IMR-90 (cell line): ENCODE measurements at regions not wholly inside any gene's neighbourhood (a gene's known extent, or its start where the extent isn't known, plus 50 kb on each side); places are given as distances from the start of the nearest gene placed in this dataset.

ENCODE experiments used
- ATAC-seq: fragments of 200-7000 bp; cut with Tn5 transposase; 2 replicates; pipeline ENCODE4 v1.9.1; 2020; ENCODE audit warnings: low read depth, mild to moderate bottlenecking, moderate library complexity
- BruUV-seq: library from RNA; stranded (reverse); fragments of 400-500 nt; replicated peaks from 2 replicates; lab custom pipeline; 2021; lab: Mats Ljungman, UMichigan
- CTCF ChIA-PET: fragments of 300-600 bp; formaldehyde crosslinking; extraction: SDS; loops from one replicate; lab custom pipeline; 2021; ENCODE audit warnings: antibody characterized with exemption; lab: Yijun Ruan, JAX
- POLR2A ChIA-PET: fragments of 300-600 bp; sonication (Branson Sonifier 250); formaldehyde crosslinking; loops from one replicate; lab custom pipeline; 2022; ENCODE audit warnings: antibody characterized with exemption; ENCODE audit not compliant: unreplicated experiment; lab: Charles Lee
- DNase-seq: peaks from one replicate; pipeline ENCODE4 v3.0.0; 2013
- H2AFZ ChIP-seq: replicated peaks from 2 replicates; pipeline ENCODE3; 2013; ENCODE audit warnings: low read length, mild to moderate bottlenecking; ENCODE audit not compliant: poor library complexity
- H2AK5ac ChIP-seq: 2 replicates; pipeline ENCODE4 v1.6.1; 2013; ENCODE audit warnings: low read depth, low read length, inconsistent platforms
- H2AK9ac ChIP-seq: replicated peaks from 2 replicates; pipeline ENCODE3; 2013; ENCODE audit warnings: mild to moderate bottlenecking, low read depth, low read length, moderate library complexity; ENCODE audit not compliant: poor library complexity
- H2BK120ac ChIP-seq: 2 replicates; pipeline ENCODE4 v1.6.1; 2013; ENCODE audit warnings: low read depth, low read length, inconsistent platforms
- H2BK15ac ChIP-seq: 3 replicates; pipeline ENCODE4 v1.6.1; 2013; ENCODE audit warnings: low read depth, low read length, inconsistent platforms
- H2BK20ac ChIP-seq: 2 replicates; pipeline ENCODE4 v1.6.1; 2013; ENCODE audit warnings: low read depth, mild to moderate bottlenecking, inconsistent platforms, low read length, moderate library complexity
- H2BK5ac ChIP-seq: 2 replicates; pipeline ENCODE4 v1.6.1; 2013; ENCODE audit warnings: mild to moderate bottlenecking, low read depth, low read length, inconsistent platforms; ENCODE audit not compliant: poor library complexity, severe bottlenecking
- H3K14ac ChIP-seq: replicated peaks from 2 replicates; pipeline ENCODE4 v1.6.1; 2013; ENCODE audit warnings: low read depth, low read length, inconsistent platforms
- H3K18ac ChIP-seq: 2 replicates; pipeline ENCODE4 v1.6.1; 2013; ENCODE audit warnings: low read depth, low read length, control low read depth
- H3K23ac ChIP-seq: 2 replicates; pipeline ENCODE4 v1.6.1; 2013; ENCODE audit warnings: low read depth, low read length, inconsistent platforms
- H3K27ac ChIP-seq: 2 replicates; pipeline ENCODE4 v1.5.1; 2013; ENCODE audit warnings: mild to moderate bottlenecking, control low read depth, low read length; ENCODE audit not compliant: insufficient read depth
- H3K27me3 ChIP-seq: 2 replicates; pipeline ENCODE4 v1.6.1; 2013; ENCODE audit warnings: low read length; ENCODE audit not compliant: control insufficient read depth, insufficient read depth
- H3K36me3 ChIP-seq: 2 replicates; pipeline ENCODE4 v1.6.1; 2013; ENCODE audit warnings: low read length, mixed read lengths; ENCODE audit not compliant: control insufficient read depth, insufficient read depth
- H3K4ac ChIP-seq: 2 replicates; pipeline ENCODE4 v1.6.1; 2013; ENCODE audit warnings: low read depth, low read length, inconsistent platforms
- H3K4me1 ChIP-seq: 2 replicates; pipeline ENCODE4 v1.6.1; 2013; ENCODE audit warnings: low read length, mixed read lengths; ENCODE audit not compliant: control insufficient read depth, insufficient read depth
- H3K4me2 ChIP-seq: 2 replicates; pipeline ENCODE4 v1.6.1; 2013; ENCODE audit warnings: low read depth, mild to moderate bottlenecking, control low read depth, low read length, moderate library complexity
- H3K4me3 ChIP-seq: 2 replicates; pipeline ENCODE4 v1.5.1; 2013; ENCODE audit warnings: low read depth, mild to moderate bottlenecking, control low read depth, low read length, moderate library complexity; ENCODE audit not compliant: insufficient read depth
- H3K56ac ChIP-seq: 2 replicates; pipeline ENCODE4 v1.6.1; 2013; ENCODE audit warnings: low read length, inconsistent platforms; ENCODE audit not compliant: insufficient read depth; ENCODE audit errors: extremely low read depth
- H3K79me1 ChIP-seq, 2 experiments: 2 replicates each; pipeline ENCODE4 v1.6.1; 2013; ENCODE audit warnings: low read length in 2 of 2, inconsistent platforms in 1 of 2, low read depth in 1 of 2
- H3K9ac ChIP-seq: 2 replicates; pipeline ENCODE4 v1.6.1; 2013; ENCODE audit warnings: low read depth, low read length, control low read depth
- H3K9me1 ChIP-seq: 2 replicates; pipeline ENCODE4 v1.6.1; 2013; ENCODE audit warnings: low read length, inconsistent platforms; ENCODE audit not compliant: insufficient read depth
- H3K9me3 ChIP-seq: 2 replicates; pipeline ENCODE4 v1.6.1; 2013; ENCODE audit warnings: low read length; ENCODE audit not compliant: control insufficient read depth, insufficient read depth
- H4K20me1 ChIP-seq: 2 replicates; pipeline ENCODE4 v1.6.1; 2013; ENCODE audit warnings: low read length, inconsistent platforms; ENCODE audit not compliant: insufficient read depth
- H4K5ac ChIP-seq: 2 replicates; pipeline ENCODE4 v1.6.1; 2013; ENCODE audit warnings: mild to moderate bottlenecking, low read depth, low read length, control low read depth
- H4K8ac ChIP-seq, 2 experiments: 2 replicates each; pipeline ENCODE4 v1.6.1; 2013; ENCODE audit warnings: low read depth in 2 of 2, low read length in 2 of 2, control low read depth in 1 of 2, inconsistent platforms in 1 of 2
- H4K91ac ChIP-seq: 2 replicates; pipeline ENCODE4 v1.6.1; 2013; ENCODE audit warnings: low read depth, low read length, inconsistent platforms; ENCODE audit not compliant: insufficient read depth
- BHLHE40 ChIP-seq: fragments of 150-350 bp; IDR thresholded peaks from 2 replicates; pipeline ENCODE4 v1.6.1; 2016; ENCODE audit warnings: mild to moderate bottlenecking, low read depth, low read length
- CEBPB ChIP-seq: IDR thresholded peaks from 2 replicates; pipeline ENCODE4 v1.6.1; 2012; ENCODE audit warnings: low read depth, low read length, improper control_type of control experiment
- CHD1 ChIP-seq: IDR thresholded peaks from 2 replicates; pipeline ENCODE4 v1.6.1; 2012; ENCODE audit warnings: low read depth, low read length, improper control_type of control experiment
- MAFK ChIP-seq: IDR thresholded peaks from 2 replicates; pipeline ENCODE4 v1.6.1; 2012; ENCODE audit warnings: low read depth, low read length, improper control_type of control experiment
- MAZ ChIP-seq: IDR thresholded peaks from 2 replicates; pipeline ENCODE4 v1.6.1; 2012; ENCODE audit warnings: low read depth, mild to moderate bottlenecking, low read length, improper control_type of control experiment, moderate library complexity, borderline replicate concordance
- MXI1 ChIP-seq: IDR thresholded peaks from 2 replicates; pipeline ENCODE4 v1.6.1; 2012; ENCODE audit warnings: low read depth, mild to moderate bottlenecking, low read length, moderate library complexity, borderline replicate concordance
- NFE2L2 ChIP-seq: fragments of 150-350 bp; IDR thresholded peaks from 2 replicates; pipeline ENCODE4 v1.6.1; 2016; ENCODE audit warnings: low read depth, mild to moderate bottlenecking, low read length
- RCOR1 ChIP-seq: IDR thresholded peaks from 2 replicates; pipeline ENCODE4 v1.6.1; 2012; ENCODE audit warnings: mild to moderate bottlenecking, low read length, improper control_type of control experiment; ENCODE audit not compliant: insufficient replicate concordance
- RFX5 ChIP-seq: IDR thresholded peaks from 2 replicates; pipeline ENCODE4 v1.8.0; 2012; ENCODE audit warnings: low read depth, mild to moderate bottlenecking, low read length, moderate library complexity
- SMC3 ChIP-seq: fragments of 150-350 bp; IDR thresholded peaks from 2 replicates; pipeline ENCODE4 v1.6.1; 2016; ENCODE audit warnings: low read depth, mild to moderate bottlenecking, antibody characterized with exemption, low read length, moderate library complexity
- WGBS, 2 experiments: methylation state at CpG; one replicate each; pipeline versions ENCODE4 v1.1.5 to v1.1.7; 2013; ENCODE audit warnings: missing lambda C conversion rate in 2 of 2; ENCODE audit not compliant: insufficient read length in 1 of 2; ENCODE audit errors: extremely low coverage in 2 of 2; 5-methylcytosine and 5-hydroxymethylcytosine counted together
- dilution Hi-C: fragments of 300-500 bp; cut with HindIII; formaldehyde crosslinking; loops from one replicate; pipeline ENCODE4 v1.14.3; 2018; ENCODE audit warnings: low sequenced_read_pairs; ENCODE audit not compliant: unreplicated experiment
- in situ Hi-C: fragments of 300-500 bp; cut with MboI; formaldehyde crosslinking; loops from 3 replicates; pipeline ENCODE4 v1.14.3; 2019; ENCODE audit warnings: low sequenced_read_pairs, inconsistent platforms, mixed read lengths
- intact Hi-C: fragments of 100-400 bp; cut with micrococcal nuclease; formaldehyde crosslinking; loops from 2 replicates; pipeline ENCODE4 v1.10.0; 2022

DNA sequence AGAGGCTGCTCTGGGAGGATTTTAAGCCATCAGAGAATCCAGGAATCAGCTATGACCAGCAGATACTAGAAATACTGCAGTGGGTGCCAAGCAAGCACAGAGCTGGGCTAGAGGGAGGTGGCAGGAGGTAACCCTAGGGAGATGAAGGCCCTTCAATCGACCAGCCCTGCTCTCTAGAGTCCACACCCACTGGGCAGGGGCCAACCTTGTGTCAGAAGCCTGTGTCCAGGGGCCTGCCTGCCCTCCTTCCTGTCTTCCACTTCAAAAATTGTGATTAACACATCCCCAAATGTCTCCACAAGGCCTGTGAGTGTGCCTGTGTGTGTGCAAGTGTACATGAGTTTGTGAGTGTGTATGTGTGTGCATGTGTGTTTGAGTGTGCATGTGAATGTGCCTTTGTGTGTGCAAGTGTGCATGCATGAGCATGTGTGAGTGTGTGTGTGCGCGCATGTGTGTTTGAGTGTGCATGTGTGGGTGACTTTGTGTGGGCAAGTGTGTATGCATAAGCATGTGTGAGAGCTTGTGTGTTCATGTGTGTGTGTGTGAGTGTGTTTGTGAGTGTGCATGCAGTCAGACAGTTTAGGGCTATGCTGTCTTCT lies 367.7 kb downstream of the SFMBT2 start:
- H3K4ac ChIP-seq, result no peak overlapping the region
- H3K4me3 ChIP-seq, result no peak overlapping the region
- TF ChIP-seq RFX5 (no peak), SMC3 (no peak), MAZ (no peak), CHD1 (no peak), NFE2L2 (no peak), MAFK (no peak), BHLHE40 (no peak), MXI1 (no peak), CEBPB (no peak), RCOR1 (no peak)
- H4K5ac ChIP-seq, result no peak overlapping the region
- POLR2A ChIA-PET, result no interaction called here
- H2BK5ac ChIP-seq, result no peak overlapping the region
- dilution Hi-C loops, result no loop called here
- no peak overlapping the region for H3K18ac ChIP-seq
- H3K4me2 ChIP-seq, result no peak overlapping the region
- H3K27ac ChIP-seq, result no peak overlapping the region
- no peak overlapping the region for H4K8ac ChIP-seq
- no CpG with 5 or more reads among the region's 3 CpGs for WGBS, 2 experiments
- no peak overlapping the region for H2AK9ac ChIP-seq
- no peaks in the 10 kb centered on the region for H3K9me3 ChIP-seq
- no peaks in the 10 kb centered on the region for H4K20me1 ChIP-seq
- intact Hi-C loops, result no loop called here
- no peak overlapping the region for H2BK20ac ChIP-seq
- no TSS peak for BruUV-seq
- H2AK5ac ChIP-seq, result no peak overlapping the region
- H3K56ac ChIP-seq, result no peak overlapping the region
- no peak overlapping the region for H3K23ac ChIP-seq
- H3K9me1 ChIP-seq, result no peaks in the 10 kb centered on the region
- no peaks in the 10 kb centered on the region for H3K79me1 ChIP-seq
- no peak overlapping the region for H2AFZ ChIP-seq
- no peak overlapping the region for H3K9ac ChIP-seq
- DNase-seq (no peak), ATAC-seq (no peak)
- no peak overlapping the region for H2BK120ac ChIP-seq
- in situ Hi-C loops, result no loop called here
- no peak overlapping the region for H2BK15ac ChIP-seq
- H4K91ac ChIP-seq, result no peak overlapping the region
- CTCF ChIA-PET, result no interaction called here
- no peaks in the 10 kb centered on the region for H3K36me3 ChIP-seq
- no peak overlapping the region for H3K14ac ChIP-seq
- H3K27me3 ChIP-seq, result no peaks in the 10 kb centered on the region
- H3K4me1 ChIP-seq, result no peaks in the 10 kb centered on the region
